A673 (cell line): ENCODE measurements at regions not wholly inside any gene's neighbourhood (a gene's known extent, or its start where the extent isn't known, plus 50 kb on each side); places are given as distances from the start of the nearest gene placed in this dataset.

Experiments used
- BruUV-seq: library from RNA; stranded (reverse); fragments of 400-500 nt; replicated peaks from 2 replicates; lab custom pipeline; 2021; lab: Mats Ljungman, UMichigan
- CTCF ChIA-PET: fragments of 300-600 bp; sonication (Branson Sonifier 250); formaldehyde crosslinking; loops from one replicate; lab custom pipeline; 2022; ENCODE audit warnings: antibody characterized with exemption; lab: Charles Lee
- POLR2A ChIA-PET: fragments of 300-600 bp; sonication (Branson Sonifier 250); formaldehyde crosslinking; loops from one replicate; lab custom pipeline; 2022; ENCODE audit warnings: antibody characterized with exemption; ENCODE audit not compliant: low non-redundant PET; lab: Charles Lee
- DNase-seq: peaks from one replicate; pipeline ENCODE4 v3.0.0-alpha.2; 2015; ENCODE audit warnings: low spot score
- H3K27ac ChIP-seq: fragments of 200-600 bp; sonication (generic); 2 replicates; pipeline ENCODE4 v1.5.1; 2016; ENCODE audit warnings: mixed run types, low read depth, mild to moderate bottlenecking, mixed read lengths, antibody characterized with exemption, low read length; ENCODE audit not compliant: poor library complexity, severe bottlenecking
- H3K27me3 ChIP-seq: fragments of 200-600 bp; sonication (generic); replicated peaks from 2 replicates; pipeline ENCODE4 v1.6.1; 2017; ENCODE audit warnings: mixed run types, low read depth, mild to moderate bottlenecking, mixed read lengths, antibody characterized with exemption, low read length; ENCODE audit not compliant: insufficient read depth, poor library complexity
- H3K36me3 ChIP-seq: fragments of 200-600 bp; sonication (generic); 2 replicates; pipeline ENCODE4 v1.6.1; 2016; ENCODE audit warnings: mixed run types, mild to moderate bottlenecking, mixed read lengths, antibody characterized with exemption, low read length; ENCODE audit not compliant: insufficient read depth, poor library complexity, severe bottlenecking
- H3K4me1 ChIP-seq: fragments of 200-600 bp; sonication (generic); 2 replicates; pipeline ENCODE4 v1.6.1; 2017; ENCODE audit warnings: mixed run types, mild to moderate bottlenecking, mixed read lengths, antibody characterized with exemption, low read length; ENCODE audit not compliant: insufficient read depth, poor library complexity, severe bottlenecking
- H3K4me3 ChIP-seq: fragments of 200-600 bp; sonication (generic); 2 replicates; pipeline ENCODE4 v1.5.1; 2016; ENCODE audit warnings: low read depth, mixed run types, mild to moderate bottlenecking, mixed read lengths, low read length; ENCODE audit not compliant: poor library complexity, severe bottlenecking
- H3K9me3 ChIP-seq: fragments of 200-600 bp; sonication (generic); 2 replicates; pipeline ENCODE4 v1.6.1; 2016; ENCODE audit warnings: mixed run types, low read depth, mild to moderate bottlenecking, mixed read lengths, antibody characterized with exemption, low read length; ENCODE audit not compliant: poor library complexity, severe bottlenecking
- EZH2 ChIP-seq: fragments of 200-600 bp; sonication (generic); IDR thresholded peaks from 2 replicates; pipeline ENCODE4 v1.6.1; 2017; ENCODE audit warnings: borderline replicate concordance, low read depth, mild to moderate bottlenecking, mixed read lengths, antibody characterized with exemption, low read length; ENCODE audit not compliant: poor library complexity, severe bottlenecking
- intact Hi-C: fragments of 100-400 bp; cut with micrococcal nuclease; formaldehyde crosslinking; loops from one replicate; pipeline ENCODE4 v1.10.0; 2022; ENCODE audit not compliant: unreplicated experiment
- TF ChIP-seq, protein P1 (sequence below): fragments of 300-800, 200-600 bp; sonication (generic); conservative IDR thresholded peaks from 2 replicates; pipeline ENCODE4 v1.5.1; 2017; ENCODE audit warnings: low read depth, mild to moderate bottlenecking, antibody characterized with exemption, low read length, moderate library complexity, mixed read lengths

DNA sequence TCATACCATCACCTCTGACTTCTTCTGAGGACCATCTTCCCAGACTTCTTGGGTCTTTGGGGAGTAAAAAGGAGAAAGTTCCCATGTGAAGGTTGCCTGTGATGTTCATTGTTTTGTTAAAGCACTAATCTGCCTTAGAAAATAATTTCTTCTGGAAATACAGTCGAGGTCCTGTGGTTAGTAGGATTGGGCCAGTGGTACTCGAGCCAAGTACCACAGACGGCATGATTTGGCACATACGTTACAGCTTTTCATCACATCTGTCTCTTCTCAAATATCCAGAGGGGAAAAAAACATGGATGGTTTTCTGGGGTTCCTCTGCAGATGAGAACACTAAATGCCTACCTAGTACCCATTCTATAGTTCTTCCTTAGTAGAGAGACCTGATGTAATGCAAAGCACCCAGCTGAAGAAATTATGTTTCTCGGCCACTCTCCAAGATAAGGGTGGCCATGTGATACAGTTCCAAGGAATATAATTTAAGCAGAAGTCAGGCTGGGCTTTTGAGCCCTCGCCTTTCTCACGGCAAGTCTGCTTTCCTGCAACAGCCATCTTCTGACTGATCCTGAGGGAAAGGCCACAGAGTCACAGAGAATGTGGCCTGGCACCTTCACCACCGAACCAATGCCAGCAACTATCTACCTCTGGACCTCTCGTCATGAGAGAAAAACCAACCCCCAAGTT, 161.0 kb downstream of the RNF152 start:
- Histone ChIP-seq H3K36me3 (no peaks in the 10 kb centered on the region), H3K27me3 (no peaks in the 10 kb centered on the region), H3K9me3 (no peaks in the 10 kb centered on the region), H3K27ac (no peak overlapping the region), H3K4me1 (no peaks in the 10 kb centered on the region), H3K4me3 (no peak overlapping the region)
- ChIA-PET CTCF (no interaction called here), POLR2A (no interaction called here)
- intact Hi-C loops: no loop called here
- BruUV-seq: no TSS peak
- DNase-seq: no peak
- TF ChIP-seq EZH2: no peak
- TF ChIP-seq, protein P1, sequence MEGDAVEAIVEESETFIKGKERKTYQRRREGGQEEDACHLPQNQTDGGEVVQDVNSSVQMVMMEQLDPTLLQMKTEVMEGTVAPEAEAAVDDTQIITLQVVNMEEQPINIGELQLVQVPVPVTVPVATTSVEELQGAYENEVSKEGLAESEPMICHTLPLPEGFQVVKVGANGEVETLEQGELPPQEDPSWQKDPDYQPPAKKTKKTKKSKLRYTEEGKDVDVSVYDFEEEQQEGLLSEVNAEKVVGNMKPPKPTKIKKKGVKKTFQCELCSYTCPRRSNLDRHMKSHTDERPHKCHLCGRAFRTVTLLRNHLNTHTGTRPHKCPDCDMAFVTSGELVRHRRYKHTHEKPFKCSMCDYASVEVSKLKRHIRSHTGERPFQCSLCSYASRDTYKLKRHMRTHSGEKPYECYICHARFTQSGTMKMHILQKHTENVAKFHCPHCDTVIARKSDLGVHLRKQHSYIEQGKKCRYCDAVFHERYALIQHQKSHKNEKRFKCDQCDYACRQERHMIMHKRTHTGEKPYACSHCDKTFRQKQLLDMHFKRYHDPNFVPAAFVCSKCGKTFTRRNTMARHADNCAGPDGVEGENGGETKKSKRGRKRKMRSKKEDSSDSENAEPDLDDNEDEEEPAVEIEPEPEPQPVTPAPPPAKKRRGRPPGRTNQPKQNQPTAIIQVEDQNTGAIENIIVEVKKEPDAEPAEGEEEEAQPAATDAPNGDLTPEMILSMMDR: no peak

DNA sequence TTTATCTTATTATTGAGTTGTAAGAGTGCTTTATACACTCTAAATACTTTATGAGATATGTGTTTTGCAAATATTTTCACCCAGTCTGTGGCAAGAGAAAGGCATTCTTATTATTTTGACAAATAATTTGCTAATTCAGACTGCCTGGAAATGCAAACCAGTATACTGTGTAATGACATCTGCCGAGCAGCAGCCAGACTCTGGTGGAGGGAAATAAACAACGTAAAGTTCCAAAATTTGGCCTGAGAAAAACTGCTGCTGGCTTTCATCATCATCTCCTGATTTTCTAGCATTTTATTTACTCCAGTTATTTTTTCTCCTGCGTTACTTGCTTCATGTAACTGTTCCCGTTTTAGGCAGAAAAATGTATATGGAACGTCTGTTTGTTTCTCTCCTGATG, 161.6 kb downstream of the RNF152 start:
- DNase-seq: no peak
- no peaks in the 10 kb centered on the region for H3K36me3 ChIP-seq
- no peak overlapping the region for H3K27ac ChIP-seq
- TF ChIP-seq, protein P1: no peak
- TF ChIP-seq EZH2: no peak
- no peak overlapping the region for H3K4me3 ChIP-seq
- POLR2A ChIA-PET: no interaction called here
- no peaks in the 10 kb centered on the region for H3K4me1 ChIP-seq
- no peaks in the 10 kb centered on the region for H3K27me3 ChIP-seq
- intact Hi-C loops: no loop called here
- H3K9me3 ChIP-seq: no peaks in the 10 kb centered on the region
- no TSS peak for BruUV-seq
- CTCF ChIA-PET: no interaction called here

DNA sequence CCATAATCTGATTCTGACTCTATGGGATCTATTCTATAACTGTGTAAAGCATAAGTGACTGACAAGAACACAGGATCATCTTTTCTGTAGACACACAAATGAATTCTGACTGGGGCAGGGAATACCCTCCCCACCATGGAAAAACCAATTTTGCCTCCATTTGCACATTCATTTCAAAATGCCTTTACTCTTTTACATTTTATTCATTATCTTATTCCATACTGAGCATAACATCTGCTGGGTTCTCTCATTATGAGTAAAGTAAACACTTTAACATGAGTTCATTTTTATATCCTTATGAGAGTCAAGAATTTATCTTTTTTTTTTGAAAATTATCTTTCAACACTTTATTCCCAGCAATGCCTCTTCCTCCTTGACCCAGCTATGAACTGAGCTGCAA, 163.5 kb downstream of the RNF152 start:
- no peaks in the 10 kb centered on the region for H3K27me3 ChIP-seq
- no TSS peak for BruUV-seq
- no peaks in the 10 kb centered on the region for H3K36me3 ChIP-seq
- no peak overlapping the region for H3K27ac ChIP-seq
- CTCF ChIA-PET: no interaction called here
- POLR2A ChIA-PET: no interaction called here
- DNase-seq: no peak
- TF ChIP-seq EZH2: no peak
- TF ChIP-seq, protein P1: no peak
- intact Hi-C loops: no loop called here
- no peak overlapping the region for H3K4me3 ChIP-seq
- no peaks in the 10 kb centered on the region for H3K9me3 ChIP-seq
- no peaks in the 10 kb centered on the region for H3K4me1 ChIP-seq
